Sigmoid colon (tissue), 4 donors: ENCODE measurements at regions not wholly inside any gene's neighbourhood (a gene's known extent, or its start where the extent isn't known, plus 50 kb on each side); places are given as distances from the start of the nearest gene placed in this dataset.

Experiments used
- POLR2A ChIP-seq, 2 donors: fragments of 450-650 bp; IDR thresholded peaks; one replicate each; pipeline ENCODE4 v1.6.1; 2016; ENCODE audit warnings: antibody characterized with exemption in 2 of 2, mild to moderate bottlenecking in 2 of 2, moderate library complexity in 2 of 2
- POLR2AphosphoS5 ChIP-seq, 4 donors: sonication (generic); formaldehyde crosslinking; IDR thresholded peaks; one replicate each; pipeline ENCODE4 v1.6.1; 2017; ENCODE audit warnings: antibody characterized with exemption in 4 of 4
- TF ChIP-seq, protein P1 (sequence below), 4 experiments: fragments of 450-650 bp in 3 of 4; fragments of 200-600 bp in 1 of 4; IDR thresholded peaks; one replicate each; pipeline ENCODE4 v1.5.1; 2016 to 2019; ENCODE audit warnings: antibody characterized with exemption in 4 of 4, mild to moderate bottlenecking in 3 of 4, moderate library complexity in 2 of 4

GRCh38 chr4:28966982-28967381 lies 1753.2 kb upstream of the PCDH7 start:
- TF ChIP-seq, protein P1, sequence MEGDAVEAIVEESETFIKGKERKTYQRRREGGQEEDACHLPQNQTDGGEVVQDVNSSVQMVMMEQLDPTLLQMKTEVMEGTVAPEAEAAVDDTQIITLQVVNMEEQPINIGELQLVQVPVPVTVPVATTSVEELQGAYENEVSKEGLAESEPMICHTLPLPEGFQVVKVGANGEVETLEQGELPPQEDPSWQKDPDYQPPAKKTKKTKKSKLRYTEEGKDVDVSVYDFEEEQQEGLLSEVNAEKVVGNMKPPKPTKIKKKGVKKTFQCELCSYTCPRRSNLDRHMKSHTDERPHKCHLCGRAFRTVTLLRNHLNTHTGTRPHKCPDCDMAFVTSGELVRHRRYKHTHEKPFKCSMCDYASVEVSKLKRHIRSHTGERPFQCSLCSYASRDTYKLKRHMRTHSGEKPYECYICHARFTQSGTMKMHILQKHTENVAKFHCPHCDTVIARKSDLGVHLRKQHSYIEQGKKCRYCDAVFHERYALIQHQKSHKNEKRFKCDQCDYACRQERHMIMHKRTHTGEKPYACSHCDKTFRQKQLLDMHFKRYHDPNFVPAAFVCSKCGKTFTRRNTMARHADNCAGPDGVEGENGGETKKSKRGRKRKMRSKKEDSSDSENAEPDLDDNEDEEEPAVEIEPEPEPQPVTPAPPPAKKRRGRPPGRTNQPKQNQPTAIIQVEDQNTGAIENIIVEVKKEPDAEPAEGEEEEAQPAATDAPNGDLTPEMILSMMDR (IDR thresholded peaks at IDR 0.05), result no peak
- TF ChIP-seq POLR2A (IDR thresholded peaks at IDR 0.05), result no peak
- no peak for TF ChIP-seq POLR2AphosphoS5 (IDR thresholded peaks at IDR 0.05)
